Breast epithelium (tissue), 3 donors: ENCODE measurements at regions not wholly inside any gene's neighbourhood (a gene's known extent, or its start where the extent isn't known, plus 50 kb on each side); places are given as distances from the start of the nearest gene placed in this dataset.

Experiments
- POLR2A ChIP-seq: fragments of 450-650 bp; IDR thresholded peaks from one replicate; pipeline ENCODE4 v1.6.1; 2016; ENCODE audit warnings: antibody characterized with exemption, mild to moderate bottlenecking, moderate library complexity
- POLR2AphosphoS5 ChIP-seq, 3 donors: sonication (generic); formaldehyde crosslinking; IDR thresholded peaks; one replicate each; pipeline ENCODE4 v1.6.1; 2017; ENCODE audit warnings: antibody characterized with exemption in 3 of 3
- TF ChIP-seq, protein P1 (sequence below), 3 donors: fragments of 450-650 bp; IDR thresholded peaks; one replicate each; pipeline ENCODE4 v1.5.1; 2016 to 2017; ENCODE audit warnings: antibody characterized with exemption in 3 of 3, mild to moderate bottlenecking in 3 of 3, moderate library complexity in 3 of 3

DNA sequence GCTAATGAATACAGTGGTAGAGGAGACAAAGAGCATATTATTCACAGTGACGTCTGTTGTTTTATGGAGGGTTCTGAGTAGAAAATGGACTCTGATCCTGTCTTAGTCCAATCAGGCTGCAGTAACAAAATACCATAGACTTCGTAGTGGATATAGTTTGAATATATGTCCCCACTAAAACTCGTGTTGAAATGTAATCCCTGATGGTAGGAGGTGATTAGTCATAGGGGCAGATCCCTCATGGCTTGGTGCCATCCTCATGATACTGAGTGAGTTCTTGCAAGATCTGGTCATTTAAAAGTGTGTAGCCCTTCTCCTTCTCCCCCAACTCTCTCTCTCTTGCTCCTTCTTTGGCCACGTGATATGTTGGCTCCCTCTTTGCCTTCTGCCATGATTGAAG is 82.5 kb downstream of the CD83 start:
- TF ChIP-seq, protein P1, sequence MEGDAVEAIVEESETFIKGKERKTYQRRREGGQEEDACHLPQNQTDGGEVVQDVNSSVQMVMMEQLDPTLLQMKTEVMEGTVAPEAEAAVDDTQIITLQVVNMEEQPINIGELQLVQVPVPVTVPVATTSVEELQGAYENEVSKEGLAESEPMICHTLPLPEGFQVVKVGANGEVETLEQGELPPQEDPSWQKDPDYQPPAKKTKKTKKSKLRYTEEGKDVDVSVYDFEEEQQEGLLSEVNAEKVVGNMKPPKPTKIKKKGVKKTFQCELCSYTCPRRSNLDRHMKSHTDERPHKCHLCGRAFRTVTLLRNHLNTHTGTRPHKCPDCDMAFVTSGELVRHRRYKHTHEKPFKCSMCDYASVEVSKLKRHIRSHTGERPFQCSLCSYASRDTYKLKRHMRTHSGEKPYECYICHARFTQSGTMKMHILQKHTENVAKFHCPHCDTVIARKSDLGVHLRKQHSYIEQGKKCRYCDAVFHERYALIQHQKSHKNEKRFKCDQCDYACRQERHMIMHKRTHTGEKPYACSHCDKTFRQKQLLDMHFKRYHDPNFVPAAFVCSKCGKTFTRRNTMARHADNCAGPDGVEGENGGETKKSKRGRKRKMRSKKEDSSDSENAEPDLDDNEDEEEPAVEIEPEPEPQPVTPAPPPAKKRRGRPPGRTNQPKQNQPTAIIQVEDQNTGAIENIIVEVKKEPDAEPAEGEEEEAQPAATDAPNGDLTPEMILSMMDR (IDR thresholded peaks at IDR 0.05): no peak
- no peak for TF ChIP-seq POLR2AphosphoS5 (IDR thresholded peaks at IDR 0.05)
- TF ChIP-seq POLR2A: no peak
